Breast epithelium (tissue), 4 donors: ENCODE measurements at regions not wholly inside any gene's neighbourhood (a gene's known extent, or its start where the extent isn't known, plus 50 kb on each side); places are given as distances from the start of the nearest gene placed in this dataset.

ENCODE experiments used
- DNase-seq, 2 donors: peaks; one replicate each; pipeline ENCODE4 v3.0.0-alpha.2; 2019; ENCODE audit warnings: low spot score in 2 of 2
- H3K27ac ChIP-seq, 2 donors: fragments of 200-600 bp; sonication (generic) in 1 of 2; one replicate each; pipeline ENCODE4 v1.5.1; 2016 to 2019; ENCODE audit warnings: mild to moderate bottlenecking in 1 of 2
- H3K27me3 ChIP-seq, 2 donors: fragments of 200-600 bp; sonication (generic) in 1 of 2; one replicate each; pipeline versions ENCODE4 v1.5.1 to v1.6.0; 2017 to 2019; ENCODE audit warnings: control low read depth in 1 of 2, mild to moderate bottlenecking in 1 of 2
- H3K36me3 ChIP-seq: fragments of 200-600 bp; one replicate; pipeline ENCODE4 v1.5.1; 2019
- H3K4me1 ChIP-seq, 2 donors: fragments of 200-600 bp; sonication (generic); one replicate each; pipeline ENCODE4 v1.5.1; 2016 to 2019; ENCODE audit warnings: control low read depth in 1 of 2
- H3K4me3 ChIP-seq, 3 donors: fragments of 200-600 bp; sonication (generic); 1 replicate in 2 of 3; 2 replicates in 1 of 3; pipeline ENCODE4 v1.5.1; 2016 to 2019; ENCODE audit warnings: mild to moderate bottlenecking in 3 of 3, moderate library complexity in 2 of 3
- H3K9me3 ChIP-seq, 2 donors: fragments of 200-600 bp; sonication (generic) in 1 of 2; one replicate each; pipeline ENCODE4 v1.5.1; 2016 to 2019; ENCODE audit warnings: control low read depth in 1 of 2
- CTCF ChIP-seq, 3 donors: fragments of 450-650 bp; IDR thresholded peaks; one replicate each; pipeline ENCODE4 v1.5.1; 2016 to 2017; ENCODE audit warnings: antibody characterized with exemption in 3 of 3, mild to moderate bottlenecking in 3 of 3, moderate library complexity in 3 of 3
- POLR2A ChIP-seq: fragments of 450-650 bp; IDR thresholded peaks from one replicate; pipeline ENCODE4 v1.6.1; 2016; ENCODE audit warnings: antibody characterized with exemption, mild to moderate bottlenecking, moderate library complexity
- POLR2AphosphoS5 ChIP-seq, 3 donors: sonication (generic); formaldehyde crosslinking; IDR thresholded peaks; one replicate each; pipeline ENCODE4 v1.6.1; 2017; ENCODE audit warnings: antibody characterized with exemption in 3 of 3
- intact Hi-C: fragments of 100-400 bp; cut with DNase I; formaldehyde crosslinking; loops from one replicate; pipeline ENCODE4 v1.15.1; 2023; ENCODE audit warnings: low total_unique reads

DNA sequence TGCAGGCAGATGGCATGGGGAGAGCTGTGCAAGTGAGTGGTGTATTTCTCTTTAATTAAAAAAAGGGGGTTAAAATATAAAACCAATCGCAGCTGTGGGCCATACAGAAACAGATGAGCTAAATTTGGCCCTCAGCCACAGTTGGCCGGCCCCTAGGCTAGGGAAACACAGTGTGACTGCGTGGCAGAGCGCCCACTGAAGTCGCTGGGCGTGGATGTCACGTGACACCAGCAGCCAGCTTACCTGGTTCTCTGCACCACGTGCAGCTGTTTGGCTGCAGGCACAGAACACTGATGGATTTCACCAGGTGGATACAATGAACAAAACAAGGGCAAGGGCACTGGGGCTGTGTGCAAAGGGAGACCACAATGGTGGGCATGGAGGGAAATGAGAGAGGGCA is 119.3 kb upstream of the ZNF746 start:
- no peaks in the 10 kb centered on the region for H3K36me3 ChIP-seq
- DNase-seq = no peak
- H3K4me3 ChIP-seq = no peak overlapping the region

DNA sequence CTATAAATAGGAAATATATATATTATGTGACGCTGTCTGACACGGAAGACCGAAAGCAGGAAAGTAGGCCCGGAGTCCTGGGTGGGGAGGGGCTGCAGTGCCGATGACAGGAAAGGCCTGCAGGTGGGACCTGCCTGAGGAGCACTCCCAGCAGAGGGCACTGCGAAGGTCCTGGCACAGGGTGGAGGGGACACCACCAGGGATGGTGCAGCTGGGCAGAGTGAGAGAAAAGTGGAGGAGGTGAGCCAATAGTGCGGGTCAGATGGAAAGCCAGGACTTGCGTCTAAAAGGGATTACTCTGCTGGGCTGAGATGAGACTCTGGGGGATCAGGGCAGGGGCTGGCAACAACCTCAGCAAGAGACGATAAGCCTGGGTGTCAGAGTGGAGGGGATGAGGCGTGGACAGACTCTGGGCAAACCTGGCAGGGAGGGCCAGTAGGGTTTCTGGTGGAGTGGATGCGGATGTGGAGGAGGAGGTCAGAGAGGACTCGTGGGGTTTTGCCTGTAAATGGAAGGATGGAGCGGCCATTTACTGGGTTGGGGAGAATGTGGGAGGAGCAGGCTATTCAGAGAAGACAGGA is 118.2 kb upstream of the ZNF746 start:
- Histone ChIP-seq H3K4me3 (no peak overlapping the region), H3K27me3 (no peaks in the 10 kb centered on the region), H3K27ac (no peak overlapping the region), H3K9me3 (no peaks in the 10 kb centered on the region), H3K36me3 (no peaks in the 10 kb centered on the region), H3K4me1 (no peaks in the 10 kb centered on the region)
- TF ChIP-seq POLR2A (no peak), POLR2AphosphoS5 (IDR thresholded peaks at IDR 0.05) (no peak), CTCF (IDR thresholded peaks at IDR 0.05) (no peak)
- DNase-seq = no peak
- intact Hi-C loops = no loop called here

More for the DNA sequence above, 119.3 kb upstream of the ZNF746 start:
- Histone ChIP-seq H3K27ac (no peak overlapping the region), H3K9me3 (no peaks in the 10 kb centered on the region), H3K4me1 (no peaks in the 10 kb centered on the region), H3K27me3 (no peaks in the 10 kb centered on the region)
- intact Hi-C loops = no loop called here
- TF ChIP-seq POLR2A = no peak
- TF ChIP-seq CTCF (IDR thresholded peaks at IDR 0.05) = no peak
- no peak for TF ChIP-seq POLR2AphosphoS5 (IDR thresholded peaks at IDR 0.05)

DNA sequence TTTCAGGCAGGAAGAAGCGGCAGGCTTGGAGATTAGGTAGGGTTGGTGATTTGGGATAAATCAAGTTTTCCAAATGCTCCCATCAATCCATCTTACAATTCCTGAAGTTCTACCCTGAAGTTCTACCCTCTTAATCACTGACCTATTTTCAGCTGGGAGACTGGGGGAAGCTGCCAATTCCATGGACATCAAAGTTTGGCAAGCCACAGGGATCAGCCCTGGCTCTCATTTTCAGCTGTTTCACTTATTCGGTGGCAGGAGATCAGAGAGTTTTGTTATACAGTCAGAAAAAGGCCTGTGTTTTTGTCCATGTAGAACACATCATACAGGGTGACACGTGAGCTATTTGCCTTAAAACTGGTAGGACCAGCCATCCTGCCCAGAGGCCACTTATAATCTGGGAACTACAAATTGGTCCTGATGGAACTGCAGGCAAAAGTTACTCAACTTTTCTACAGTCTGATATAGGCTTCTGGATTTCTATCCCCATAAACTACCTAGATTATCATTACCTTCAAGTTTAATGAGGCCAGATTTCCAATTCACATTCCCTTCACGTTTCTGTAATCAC is 112.9 kb upstream of the ZNF746 start:
- Histone ChIP-seq H3K27me3 (no peaks in the 10 kb centered on the region), H3K4me1 (no peaks in the 10 kb centered on the region), H3K36me3 (no peaks in the 10 kb centered on the region), H3K27ac (no peak overlapping the region), H3K9me3 (no peaks in the 10 kb centered on the region), H3K4me3 (no peak overlapping the region)
- no peak for DNase-seq
- TF ChIP-seq POLR2AphosphoS5 (IDR thresholded peaks at IDR 0.05) (no peak), POLR2A (no peak), CTCF (IDR thresholded peaks at IDR 0.05) (no peak)
- intact Hi-C loops = loop anchor here (5.0 kb wide), 1 partner anchor 343 kb away; no protein-coding TSS in a partner anchor

DNA sequence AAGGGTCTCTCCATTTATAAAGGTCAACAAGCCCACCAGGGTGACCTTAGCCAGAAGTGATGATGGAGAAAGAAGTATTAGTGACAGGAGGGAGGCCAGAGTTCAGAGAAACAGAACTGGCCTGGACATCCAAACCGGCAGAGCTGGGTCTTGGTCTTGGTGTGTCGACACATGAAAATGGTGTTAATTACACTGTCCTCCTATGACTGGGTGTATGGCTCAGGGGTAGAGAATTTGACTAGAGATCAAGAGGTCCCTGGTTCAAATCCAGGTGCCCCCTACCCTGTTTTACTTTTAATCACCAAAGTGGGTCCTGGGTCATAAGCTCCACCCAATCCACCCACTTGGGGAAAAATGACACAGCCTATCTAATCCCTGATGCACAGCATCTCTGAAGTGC is 110.6 kb upstream of the ZNF746 start:
- H3K27me3 ChIP-seq = no peaks in the 10 kb centered on the region
- no peaks in the 10 kb centered on the region for H3K9me3 ChIP-seq
- H3K4me1 ChIP-seq = no peaks in the 10 kb centered on the region
- intact Hi-C loops = no loop called here
- H3K36me3 ChIP-seq = no peaks in the 10 kb centered on the region
- H3K4me3 ChIP-seq = no peak overlapping the region
- H3K27ac ChIP-seq = no peak overlapping the region
- TF ChIP-seq CTCF (IDR thresholded peaks at IDR 0.05) = no peak
- TF ChIP-seq POLR2A = no peak
- DNase-seq = no peak

- TF ChIP-seq CTCF (IDR thresholded peaks at IDR 0.05) (no peak), POLR2AphosphoS5 (IDR thresholded peaks at IDR 0.05) (no peak), POLR2A (no peak)
- no peaks in the 10 kb centered on the region for H3K4me1 ChIP-seq
- H3K36me3 ChIP-seq = no peaks in the 10 kb centered on the region
- intact Hi-C loops = no loop called here
- H3K27me3 ChIP-seq = no peaks in the 10 kb centered on the region
- no peak overlapping the region for H3K27ac ChIP-seq
- no peak for DNase-seq
- no peaks in the 10 kb centered on the region for H3K9me3 ChIP-seq
- no peak overlapping the region for H3K4me3 ChIP-seq
Observed at GRCh38 chr7:149607683-149608082, 110.1 kb upstream of the ZNF746 start.
